T-helper 1 cell treated with Interleukin-12 subunit alpha and Interleukin-12 subunit beta and Interleukin-4 antibody, amounts not matched to agents 30 μg/mL and 1 μg/mL, for 36 hours (primary cell): ENCODE measurements at regions not wholly inside any gene's neighbourhood (a gene's known extent, or its start where the extent isn't known, plus 50 kb on each side); places are given as distances from the start of the nearest gene placed in this dataset.

ENCODE experiments used
- H3K27ac Mint-ChIP-seq: one replicate; pipeline ENCODE4 v1.8.0; 2021; ENCODE audit warnings: mild to moderate bottlenecking, mixed read lengths
- H3K27me3 Mint-ChIP-seq: one replicate; pipeline ENCODE4 v1.8.0; 2021; ENCODE audit warnings: low read depth, mixed read lengths
- H3K36me3 Mint-ChIP-seq: one replicate; pipeline ENCODE4 v1.8.0; 2021; ENCODE audit warnings: low read depth, mixed read lengths
- H3K4me1 Mint-ChIP-seq: one replicate; pipeline ENCODE4 v1.8.0; 2021; ENCODE audit warnings: low read depth, mixed read lengths
- H3K4me3 Mint-ChIP-seq: one replicate; pipeline ENCODE4 v1.8.0; 2021; ENCODE audit warnings: mild to moderate bottlenecking, moderate library complexity, mixed read lengths
- H3K9me3 Mint-ChIP-seq: one replicate; pipeline ENCODE4 v1.8.0; 2021; ENCODE audit warnings: mixed read lengths

DNA sequence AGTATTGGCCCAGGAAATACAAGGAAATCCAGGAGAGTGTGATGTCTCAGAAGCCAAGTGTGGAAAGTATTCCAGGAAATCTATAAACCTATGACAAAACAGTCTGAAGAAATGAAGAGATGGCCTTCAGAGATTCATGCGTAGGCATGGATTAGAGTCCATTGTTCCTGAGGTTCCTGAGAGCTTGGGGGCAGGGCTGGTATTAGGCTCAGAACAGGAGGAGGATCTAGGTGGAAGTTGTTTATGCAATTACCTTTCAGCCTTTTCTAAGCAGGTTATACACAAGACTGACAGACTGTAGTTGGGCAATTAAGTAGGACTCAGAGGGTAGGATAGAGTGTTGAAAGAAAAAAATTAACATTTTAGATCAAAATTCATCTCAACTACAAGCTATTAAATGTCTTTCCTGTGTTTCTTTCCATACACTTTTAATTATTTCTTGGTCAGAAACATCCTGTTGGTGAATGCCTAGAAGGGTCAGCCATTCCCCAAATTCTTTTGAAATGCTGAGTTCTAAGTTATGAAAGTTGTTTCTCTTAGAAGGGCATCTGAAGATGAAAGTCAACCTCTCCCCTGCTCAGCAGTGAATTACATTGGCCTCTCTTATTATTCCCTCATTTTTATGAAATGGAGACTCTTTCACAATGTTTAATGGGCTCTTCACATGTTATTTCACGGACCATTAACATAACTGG lies 201.2 kb upstream of the MYLIP start:
- H3K27me3 Mint-ChIP-seq, result no peaks in the 10 kb centered on the region
- no peak overlapping the region for H3K4me3 Mint-ChIP-seq
- no peak overlapping the region for H3K27ac Mint-ChIP-seq
- peaks cover 31% of the 10 kb centered on the region for H3K9me3 Mint-ChIP-seq
- peaks cover 3% of the 10 kb centered on the region for H3K36me3 Mint-ChIP-seq
- H3K4me1 Mint-ChIP-seq, result no peaks in the 10 kb centered on the region

GRCh38 chr6:15926256-15926655 lies 202.6 kb upstream of the MYLIP start:
- Mint-ChIP-seq H3K27me3 (no peaks in the 10 kb centered on the region), H3K4me3 (no peak overlapping the region)

DNA sequence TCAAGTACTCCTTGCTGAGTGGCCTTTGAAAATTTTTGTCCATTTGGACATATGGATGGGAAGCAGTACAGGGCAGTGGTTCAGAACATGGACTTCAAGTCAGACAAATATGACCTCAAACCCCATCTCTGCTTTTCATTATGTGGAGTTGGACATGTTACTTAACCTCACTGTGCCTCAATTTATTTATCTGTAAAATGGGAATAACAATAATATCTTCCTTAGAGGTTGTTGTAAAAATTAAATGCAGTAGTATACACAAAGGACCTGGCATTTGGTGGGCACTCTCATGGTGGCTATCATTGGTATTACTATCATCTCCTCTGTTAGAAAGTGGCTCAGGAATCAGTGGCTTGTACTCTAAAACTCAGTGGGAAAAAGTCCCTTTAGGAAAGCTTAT lies 204.0 kb upstream of the MYLIP start:
- no peak overlapping the region for H3K4me3 Mint-ChIP-seq
- H3K27me3 Mint-ChIP-seq, result no peaks in the 10 kb centered on the region
- H3K9me3 Mint-ChIP-seq, result peaks cover 9% of the 10 kb centered on the region
- H3K36me3 Mint-ChIP-seq, result no peaks in the 10 kb centered on the region
- no peaks in the 10 kb centered on the region for H3K4me1 Mint-ChIP-seq
- H3K27ac Mint-ChIP-seq, result no peak overlapping the region

More at GRCh38 chr6:15926256-15926655, 202.6 kb upstream of the MYLIP start:
- Mint-ChIP-seq H3K27ac (no peak overlapping the region), H3K36me3 (peaks cover under 1% of the 10 kb centered on the region), H3K4me1 (no peaks in the 10 kb centered on the region), H3K9me3 (peaks cover 20% of the 10 kb centered on the region)

- Mint-ChIP-seq H3K27me3 (no peaks in the 10 kb centered on the region), H3K4me1 (no peaks in the 10 kb centered on the region), H3K9me3 (peaks cover 9% of the 10 kb centered on the region), H3K4me3 (no peak overlapping the region), H3K27ac (no peak overlapping the region), H3K36me3 (no peaks in the 10 kb centered on the region)
Observed at GRCh38 chr6:15922510-15923250, 206.2 kb upstream of the MYLIP start.

GRCh38 chr6:15921243-15921642 lies 207.6 kb upstream of the MYLIP start:
- H3K4me3 Mint-ChIP-seq, result no peak overlapping the region
- no peaks in the 10 kb centered on the region for H3K4me1 Mint-ChIP-seq
- H3K36me3 Mint-ChIP-seq, result no peaks in the 10 kb centered on the region
- H3K27ac Mint-ChIP-seq, result no peak overlapping the region
- peaks cover 2% of the 10 kb centered on the region for H3K9me3 Mint-ChIP-seq
- H3K27me3 Mint-ChIP-seq, result no peaks in the 10 kb centered on the region

DNA sequence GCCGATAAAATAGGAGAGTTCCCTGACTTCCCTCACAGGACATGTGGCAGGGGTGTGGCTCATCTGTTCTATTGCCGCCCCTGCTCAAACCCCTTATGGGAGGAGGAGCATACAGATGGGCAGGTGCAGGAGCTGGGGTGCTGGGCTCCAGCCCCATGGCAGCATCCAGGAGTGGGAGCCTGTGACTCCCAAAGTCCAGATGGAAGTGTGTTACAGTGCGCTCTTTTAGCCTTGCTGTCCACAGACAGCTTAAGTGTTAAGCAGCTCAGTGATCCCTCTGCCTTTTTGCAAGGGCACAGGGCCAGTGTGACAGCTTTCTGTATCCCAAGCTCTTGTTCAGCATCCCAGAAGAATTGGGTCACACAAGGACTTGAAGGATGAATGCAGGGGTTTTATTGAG lies 212.3 kb upstream of the MYLIP start:
- Mint-ChIP-seq H3K9me3 (no peaks in the 10 kb centered on the region), H3K27ac (no peak overlapping the region), H3K4me3 (no peak overlapping the region), H3K4me1 (peaks cover 10% of the 10 kb centered on the region), H3K36me3 (peaks cover 2% of the 10 kb centered on the region), H3K27me3 (no peaks in the 10 kb centered on the region)

DNA sequence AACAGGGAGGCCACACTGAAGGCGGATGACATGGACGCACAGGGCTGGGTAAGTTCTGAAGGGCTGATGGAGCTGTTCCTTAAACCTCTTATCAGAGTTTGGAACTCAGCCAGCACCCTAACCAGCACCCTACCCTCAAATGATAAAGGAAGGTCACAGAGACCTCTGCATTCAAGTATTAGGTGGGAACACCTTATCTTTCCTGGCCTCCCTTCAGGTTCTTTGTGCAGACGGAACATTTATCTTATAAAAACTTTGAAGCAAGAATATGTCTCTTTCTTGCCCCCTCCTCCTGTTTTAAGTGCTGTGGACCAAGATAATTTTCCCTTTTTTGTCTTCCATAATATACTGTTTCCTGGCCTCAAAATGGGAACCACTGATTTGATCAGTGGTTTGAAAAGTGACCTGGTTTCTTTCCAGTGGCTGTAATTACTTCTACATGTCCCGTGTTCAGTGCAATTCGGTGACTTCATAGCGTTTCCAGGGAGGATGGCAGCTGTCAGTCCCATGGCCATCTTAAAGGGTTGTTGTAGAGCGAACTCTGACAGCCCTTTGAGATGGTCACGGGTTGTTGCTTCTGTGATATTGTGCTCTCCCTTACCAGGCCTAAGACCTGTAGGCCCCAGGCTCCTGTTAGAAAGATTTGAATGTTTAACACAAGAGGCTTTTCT lies 213.2 kb upstream of the MYLIP start:
- Mint-ChIP-seq H3K27ac (no peak overlapping the region), H3K9me3 (no peaks in the 10 kb centered on the region), H3K4me3 (no peak overlapping the region), H3K27me3 (no peaks in the 10 kb centered on the region), H3K4me1 (peaks cover 10% of the 10 kb centered on the region), H3K36me3 (peaks cover 2% of the 10 kb centered on the region)

GRCh38 chr6:15914553-15914952 lies 214.3 kb upstream of the MYLIP start:
- H3K9me3 Mint-ChIP-seq, result no peaks in the 10 kb centered on the region
- peaks cover 2% of the 10 kb centered on the region for H3K36me3 Mint-ChIP-seq
- H3K27ac Mint-ChIP-seq, result no peak overlapping the region
- no peaks in the 10 kb centered on the region for H3K27me3 Mint-ChIP-seq
- no peak overlapping the region for H3K4me3 Mint-ChIP-seq
- H3K4me1 Mint-ChIP-seq, result peaks cover 10% of the 10 kb centered on the region

DNA sequence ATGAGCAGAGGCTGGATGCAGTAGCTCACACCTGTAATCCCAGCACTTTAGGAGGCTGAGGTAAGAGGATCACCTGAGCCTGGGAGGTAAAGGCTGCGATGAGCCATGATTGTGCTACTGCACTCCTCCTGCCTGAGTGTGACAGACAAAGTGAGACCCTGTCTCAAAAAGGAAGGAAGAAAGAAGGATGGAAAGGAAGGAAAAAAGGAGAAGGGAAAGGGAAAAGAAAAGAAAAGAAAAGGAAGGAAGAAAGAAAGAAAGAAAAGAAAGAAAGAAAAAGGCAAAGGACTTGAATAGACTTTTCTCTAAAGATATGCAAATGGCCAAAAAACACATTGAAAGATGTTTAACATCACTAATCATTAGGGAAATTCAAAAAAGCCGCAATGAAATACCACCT lies 215.3 kb upstream of the MYLIP start:
- Mint-ChIP-seq H3K4me1 (peaks cover 10% of the 10 kb centered on the region), H3K27ac (no peak overlapping the region), H3K9me3 (no peaks in the 10 kb centered on the region), H3K36me3 (peaks cover 2% of the 10 kb centered on the region), H3K4me3 (no peak overlapping the region), H3K27me3 (no peaks in the 10 kb centered on the region)

- H3K36me3 Mint-ChIP-seq, result peaks cover 2% of the 10 kb centered on the region
- H3K4me3 Mint-ChIP-seq, result no peak overlapping the region
- H3K9me3 Mint-ChIP-seq, result no peaks in the 10 kb centered on the region
- H3K4me1 Mint-ChIP-seq, result peaks cover 10% of the 10 kb centered on the region
- no peak overlapping the region for H3K27ac Mint-ChIP-seq
- no peaks in the 10 kb centered on the region for H3K27me3 Mint-ChIP-seq
Observed at GRCh38 chr6:15912505-15913400, 216.1 kb upstream of the MYLIP start.

GRCh38 chr6:15911753-15912504 lies 217.0 kb upstream of the MYLIP start:
- Mint-ChIP-seq H3K4me1 (peaks cover 13% of the 10 kb centered on the region), H3K9me3 (no peaks in the 10 kb centered on the region), H3K4me3 (no peak overlapping the region), H3K36me3 (peaks cover 2% of the 10 kb centered on the region), H3K27ac (no peak overlapping the region), H3K27me3 (no peaks in the 10 kb centered on the region)

- Mint-ChIP-seq H3K36me3 (peaks cover 2% of the 10 kb centered on the region), H3K27ac (no peak overlapping the region), H3K4me3 (no peak overlapping the region), H3K4me1 (peaks cover 30% of the 10 kb centered on the region), H3K9me3 (no peaks in the 10 kb centered on the region), H3K27me3 (no peaks in the 10 kb centered on the region)
Observed at GRCh38 chr6:15909290-15910070, 219.4 kb upstream of the MYLIP start.

GRCh38 chr6:15908871-15909270 lies 220.0 kb upstream of the MYLIP start:
- Mint-ChIP-seq H3K27me3 (no peaks in the 10 kb centered on the region), H3K36me3 (peaks cover 2% of the 10 kb centered on the region), H3K4me1 (peaks cover 30% of the 10 kb centered on the region), H3K27ac (no peak overlapping the region), H3K9me3 (no peaks in the 10 kb centered on the region), H3K4me3 (no peak overlapping the region)
